HG03520 (cell line): ENCODE measurements at regions not wholly inside any gene's neighbourhood (a gene's known extent, or its start where the extent isn't known, plus 50 kb on each side); places are given as distances from the start of the nearest gene placed in this dataset.
"Not testable (repeated sequence)": the region's sequence is repeated elsewhere in the genome, so short reads cannot be mapped to it uniquely, and the experiment has no call there.

Experiments used
- ATAC-seq: cut with Tn5 transposase; IDR thresholded peaks from one replicate; pipeline ENCODE4 v1.9.1; 2021; ENCODE audit warnings: mild to moderate bottlenecking, moderate library complexity; ENCODE audit not compliant: unreplicated experiment

- ATAC-seq: no peak
Measured at GRCh38 chr10:121130382-121130781, 279.2 kb downstream of the WDR11 start.

GRCh38 chr10:121131014-121131413 is 279.9 kb downstream of the WDR11 start:
- no peak for ATAC-seq

DNA sequence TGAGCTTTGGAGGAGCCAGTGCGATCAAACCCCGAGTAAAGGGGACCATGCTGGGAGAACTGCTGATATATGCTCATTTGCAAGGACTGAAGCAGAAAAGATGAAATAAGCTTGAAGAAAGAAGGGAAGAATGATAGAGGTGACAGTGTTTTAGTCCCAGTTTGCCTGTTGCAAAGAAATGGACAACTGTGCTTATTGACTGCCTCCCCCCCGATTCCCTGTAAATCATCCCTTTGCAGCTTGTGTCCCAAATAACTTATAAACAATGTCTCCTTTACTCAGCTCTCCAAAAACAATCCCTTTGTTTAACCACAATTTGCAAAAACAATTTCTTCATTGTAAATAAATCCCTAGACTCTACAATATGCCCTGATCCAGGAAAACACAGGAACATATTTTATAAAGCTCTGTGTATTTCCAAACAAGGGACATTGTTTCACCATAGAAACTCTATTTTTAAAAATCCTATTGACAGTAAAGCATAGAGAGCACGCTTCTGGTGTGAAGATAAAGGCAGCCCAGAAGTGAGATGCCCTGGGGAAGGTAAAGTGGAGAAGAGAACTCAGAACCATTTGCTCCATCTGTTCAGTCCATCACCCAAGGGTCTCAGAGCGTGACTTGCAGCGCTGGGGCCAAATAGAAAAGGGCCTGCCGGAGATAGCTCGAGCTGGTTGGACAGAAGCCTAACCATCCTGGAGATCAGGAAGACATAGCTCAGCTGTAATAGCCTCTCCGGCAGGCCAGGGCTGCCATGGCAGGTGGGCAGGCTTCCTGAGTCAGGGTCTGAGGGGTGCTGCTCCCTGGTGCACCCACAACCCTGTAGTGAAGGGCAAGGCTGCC is 280.5 kb downstream of the WDR11 start:
- no peak for ATAC-seq

DNA sequence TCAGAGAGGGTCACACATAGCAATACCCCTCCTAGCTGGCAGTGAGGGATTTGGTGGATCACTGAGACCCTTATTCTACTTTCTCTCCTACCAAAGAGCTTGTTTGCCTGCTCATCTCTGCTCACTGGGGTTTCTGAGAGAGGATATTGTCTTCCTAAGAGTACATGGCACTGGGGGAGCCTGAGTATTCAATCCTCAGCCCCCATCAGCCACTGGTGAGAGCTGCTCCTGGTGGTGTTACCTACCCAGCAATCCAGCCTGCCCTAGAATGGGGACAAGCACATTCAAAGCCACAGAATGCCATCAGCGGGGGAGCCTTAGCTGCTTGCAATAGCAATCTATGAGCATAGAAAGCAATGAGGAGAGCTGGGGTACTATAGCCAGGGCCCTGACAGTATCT is 281.1 kb downstream of the WDR11 start:
- no peak for ATAC-seq

DNA sequence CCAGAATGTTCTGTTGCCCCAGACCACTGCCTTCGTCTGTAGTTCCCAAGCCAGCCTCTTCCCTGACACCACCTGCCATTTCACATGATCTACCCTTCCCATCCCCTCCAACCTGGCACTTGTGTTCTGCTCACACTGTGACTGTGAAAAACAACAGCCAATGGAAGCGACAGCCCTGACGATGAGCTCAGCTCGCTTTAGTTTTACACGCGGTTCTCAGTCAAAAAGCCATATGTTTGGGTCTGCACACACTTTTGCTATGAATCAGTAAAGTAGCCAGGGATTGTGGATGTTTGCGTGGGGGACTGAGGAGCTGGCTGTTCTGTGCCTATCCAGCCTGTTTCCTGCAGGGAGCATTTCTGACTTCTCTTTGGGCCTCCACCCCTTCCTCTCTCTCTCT is 282.7 kb downstream of the WDR11 start:
- no peak for ATAC-seq

GRCh38 chr10:121134711-121135110 is 283.5 kb downstream of the WDR11 start:
- no peak for ATAC-seq

DNA sequence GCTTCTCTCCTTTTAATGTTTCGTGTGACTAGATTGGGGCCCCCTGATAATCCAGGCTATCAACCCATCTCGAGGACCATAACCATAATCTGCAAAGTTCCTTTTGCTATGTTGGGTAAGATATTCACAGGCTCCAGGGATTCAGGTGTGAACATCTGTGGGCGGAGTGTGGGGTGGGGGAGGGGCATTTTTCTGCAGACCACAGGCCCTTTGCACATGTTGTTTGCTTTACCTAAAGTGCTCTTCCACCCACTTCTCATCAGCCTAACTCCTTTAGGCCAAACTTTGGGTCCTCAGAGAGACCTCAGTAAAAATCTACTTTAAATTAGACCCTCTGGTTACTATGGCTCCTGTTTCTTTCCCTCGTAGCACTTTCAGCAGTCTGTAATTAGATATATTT is 284.4 kb downstream of the WDR11 start:
- no peak for ATAC-seq

DNA sequence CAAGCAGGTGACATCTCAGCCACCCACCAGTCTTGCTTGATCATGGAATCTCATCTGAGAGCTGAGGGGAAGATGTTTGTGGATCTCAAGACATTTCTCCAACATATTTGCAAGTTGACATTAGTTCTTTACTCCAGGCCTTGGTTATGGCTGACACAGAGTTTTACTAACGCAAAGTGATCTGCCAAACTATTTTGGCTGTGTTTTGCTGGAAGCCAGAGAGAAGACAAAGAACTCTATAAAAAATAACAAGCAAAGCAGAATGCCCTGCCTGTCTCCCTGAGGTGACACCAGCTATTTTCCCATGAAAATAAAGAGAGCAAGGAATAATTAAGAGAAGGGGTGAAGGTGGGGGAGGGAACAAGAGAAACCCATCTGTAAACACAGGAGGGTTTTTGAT is 286.4 kb downstream of the WDR11 start:
- no peak for ATAC-seq

DNA sequence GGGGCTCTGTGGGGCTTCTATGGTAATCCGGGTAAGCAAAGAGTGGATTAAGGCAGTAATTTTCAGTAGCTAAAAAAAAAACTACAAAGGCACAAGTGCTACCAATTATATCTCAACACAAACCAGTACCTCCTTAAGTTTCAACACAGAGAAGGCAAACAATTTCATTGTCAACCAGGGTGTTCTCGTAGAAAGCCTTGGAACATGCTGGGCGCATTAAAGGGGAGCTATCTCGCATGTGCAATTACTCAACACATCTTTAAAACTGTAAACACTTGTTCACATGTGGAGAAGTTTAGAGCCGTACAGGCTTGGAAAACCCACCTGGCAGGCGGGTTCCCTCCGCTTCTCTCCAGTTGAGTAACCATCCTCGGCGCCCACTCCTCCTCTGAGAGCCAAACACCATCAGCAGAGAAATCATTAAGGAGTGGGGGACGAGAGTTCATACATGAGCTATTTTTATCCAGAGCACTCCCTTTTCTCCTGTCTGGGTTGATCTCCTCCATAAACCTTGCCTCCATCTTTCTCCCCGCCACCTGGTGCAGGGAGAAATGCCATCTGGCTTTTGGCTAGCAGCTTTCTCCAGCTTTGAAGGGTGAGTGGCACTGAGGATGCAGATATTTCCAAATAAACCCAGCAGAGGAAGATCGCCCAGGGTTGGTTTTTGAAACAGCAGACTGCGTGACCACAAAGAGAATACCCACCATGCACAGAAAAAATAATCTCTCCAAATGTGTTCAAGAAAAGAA is 287.1 kb downstream of the WDR11 start:
- ATAC-seq: no peak

DNA sequence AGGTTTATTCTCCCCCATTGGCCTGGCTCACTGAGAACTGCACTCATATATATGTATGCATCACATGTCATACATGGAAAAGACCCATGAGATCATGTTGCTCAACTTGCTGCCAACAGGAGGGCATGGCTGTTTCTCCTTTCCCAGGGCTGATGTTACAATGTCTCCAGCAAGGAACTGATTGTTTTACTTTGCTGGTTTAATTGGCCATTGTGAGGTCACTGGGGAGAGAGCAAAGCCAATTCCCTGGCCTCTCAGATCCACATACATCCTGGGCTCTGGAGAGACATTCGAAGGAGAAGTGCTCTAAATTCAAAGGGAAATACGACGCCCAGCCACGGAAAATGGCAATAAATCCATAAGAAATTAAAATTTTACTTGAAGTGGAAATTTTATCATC is 287.8 kb downstream of the WDR11 start:
- ATAC-seq: no peak

GRCh38 chr10:121145802-121146395 is 294.7 kb downstream of the WDR11 start:
- not testable (repeated sequence) for ATAC-seq

GRCh38 chr10:121148921-121149320 is 297.8 kb downstream of the WDR11 start:
- ATAC-seq: no peak

DNA sequence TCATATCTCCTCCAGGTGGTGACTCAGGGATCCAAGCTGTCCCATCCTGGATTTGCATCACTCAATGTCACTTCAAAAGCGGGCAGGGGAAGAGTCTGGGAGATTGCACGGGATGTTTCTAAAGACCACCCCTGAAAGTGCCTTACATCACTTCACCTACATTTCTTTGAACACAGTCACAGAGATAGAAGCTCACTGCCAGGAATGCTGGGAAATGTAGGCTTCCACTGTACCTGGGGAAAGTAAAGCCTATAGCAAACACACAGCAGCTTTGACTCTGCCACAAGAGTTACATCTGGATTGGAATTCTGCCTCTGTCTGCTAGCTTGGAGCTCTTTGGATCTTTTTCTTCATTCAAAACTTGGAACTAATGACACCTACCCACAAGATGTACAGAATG is 300.9 kb downstream of the WDR11 start:
- ATAC-seq: no peak

- ATAC-seq: no peak
Measured at GRCh38 chr10:121152935-121153334, 301.8 kb downstream of the WDR11 start.

DNA sequence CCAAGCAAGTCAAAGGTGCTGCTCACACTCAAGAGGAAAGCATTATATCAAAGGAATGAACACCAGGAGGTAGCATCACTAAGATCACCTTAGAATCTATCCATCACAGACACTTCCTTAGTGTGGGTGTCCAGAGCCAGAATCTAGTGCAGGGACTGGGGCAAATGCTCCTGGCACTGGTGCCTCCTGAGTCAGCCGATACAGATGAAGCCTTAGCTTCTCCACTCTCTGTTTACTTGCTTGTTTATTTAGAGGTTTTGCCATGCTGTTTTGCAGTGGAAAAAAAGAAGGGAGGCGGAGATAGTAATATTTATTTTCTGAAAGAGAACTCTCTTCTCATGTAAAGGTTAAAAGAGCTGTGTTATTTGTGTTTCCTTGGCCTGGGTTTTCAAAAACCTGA is 303.1 kb downstream of the WDR11 start:
- ATAC-seq: no peak

DNA sequence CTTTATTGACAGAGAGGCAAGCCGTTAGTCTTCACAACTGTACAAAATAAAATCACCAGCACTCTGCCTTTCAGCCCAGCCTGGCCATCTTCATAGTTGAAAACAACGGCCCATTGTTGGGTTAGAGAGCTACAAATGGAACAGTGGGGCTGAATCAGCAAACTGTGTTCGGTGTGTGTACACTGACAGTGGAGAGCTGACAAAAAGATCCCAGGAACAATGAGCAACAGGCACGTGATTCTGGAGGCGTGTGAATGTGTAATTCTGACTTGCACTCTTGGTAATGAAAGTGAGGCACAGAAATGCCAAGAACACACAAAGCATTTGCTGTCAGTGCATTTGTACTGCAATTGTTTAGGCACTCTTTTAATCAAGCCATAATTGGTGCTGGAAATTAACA is 303.7 kb downstream of the WDR11 start:
- no peak for ATAC-seq

DNA sequence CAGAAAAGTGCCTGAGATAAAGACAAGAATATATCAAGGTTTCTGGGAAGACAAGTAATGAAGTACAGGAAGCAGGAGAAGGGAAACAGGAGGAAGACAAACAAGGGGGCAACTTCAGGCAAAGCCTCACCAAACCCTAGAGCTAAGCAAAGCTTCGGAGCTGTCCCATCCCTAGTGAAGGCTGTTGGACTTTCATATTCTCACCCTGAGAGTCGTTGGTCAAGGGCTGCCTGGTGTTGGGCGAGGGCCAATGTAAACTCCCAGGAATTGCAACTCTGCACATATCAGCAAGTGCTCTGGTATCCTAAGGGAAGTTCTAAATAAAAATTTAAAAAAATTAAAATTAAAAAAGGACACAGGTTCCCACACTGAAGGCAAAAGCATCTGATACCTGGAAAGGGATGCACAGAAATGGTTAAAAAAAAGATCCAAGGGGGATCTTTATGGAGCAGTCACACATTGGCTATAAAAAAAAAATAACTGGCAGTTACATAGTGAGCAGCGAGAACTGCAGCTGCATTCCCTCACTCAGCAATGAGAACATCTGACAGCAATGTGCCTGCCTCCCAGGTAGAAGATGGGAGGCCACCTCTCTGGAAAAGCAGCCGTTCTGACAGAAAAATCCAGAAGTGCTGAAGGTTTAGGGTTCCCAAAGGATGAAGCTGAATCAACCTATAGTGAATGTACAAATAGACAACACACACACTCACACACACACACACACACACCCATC is 304.7 kb downstream of the WDR11 start:
- ATAC-seq: no peak

DNA sequence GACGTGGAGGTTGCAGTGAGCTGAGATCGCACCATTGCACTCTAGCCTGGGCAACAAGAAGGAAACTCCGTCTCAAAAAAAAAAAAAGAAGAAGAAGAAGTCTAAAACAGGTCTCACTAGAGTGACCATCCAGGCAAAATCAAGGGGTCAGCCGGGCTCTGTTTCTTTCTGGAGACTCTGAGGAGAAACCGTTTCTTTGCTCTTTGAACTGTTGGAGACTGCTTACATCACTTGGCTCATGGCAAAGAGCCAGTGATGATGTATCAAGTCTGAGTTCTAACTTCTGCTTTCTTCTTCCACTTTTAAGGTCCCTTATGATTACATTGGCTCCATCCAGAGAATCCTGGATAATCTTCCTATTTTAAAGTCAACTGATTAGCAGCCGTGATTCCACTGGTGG is 306.8 kb downstream of the WDR11 start:
- no peak for ATAC-seq

GRCh38 chr10:121158988-121159579 is 307.9 kb downstream of the WDR11 start:
- no peak for ATAC-seq

GRCh38 chr10:121159670-121160069 is 308.5 kb downstream of the WDR11 start:
- ATAC-seq: no peak

DNA sequence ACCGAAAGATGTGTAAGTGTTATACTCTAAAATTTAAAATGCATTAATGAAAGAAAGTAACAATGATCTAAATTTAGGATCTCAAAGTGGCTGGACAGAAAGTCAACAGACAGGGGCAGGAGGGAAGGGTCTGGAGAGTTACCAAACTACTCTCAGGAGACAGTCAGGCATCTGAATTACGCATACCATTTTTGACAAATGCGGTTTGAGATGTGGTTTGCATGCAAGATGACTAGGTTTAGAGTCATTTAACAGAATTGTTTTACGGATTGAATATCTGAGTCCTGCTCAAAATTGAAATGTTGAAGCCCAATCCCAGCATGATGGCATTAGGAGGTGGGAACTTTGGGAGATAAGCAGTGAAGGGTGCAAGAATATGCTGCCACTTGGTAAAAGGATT is 314.1 kb downstream of the WDR11 start:
- no peak for ATAC-seq
